K562 (cell line): ENCODE measurements at regions not wholly inside any gene's neighbourhood (a gene's known extent, or its start where the extent isn't known, plus 50 kb on each side); places are given as distances from the start of the nearest gene placed in this dataset.

Source experiments
- ATAC-seq: fragments of 200-7000 bp; cut with Tn5 transposase; 3 replicates; pipeline ENCODE4 v1.9.1; 2020; ENCODE audit warnings: moderate library complexity
- BruUV-seq: library from RNA; stranded (reverse); fragments of 400-500 nt; replicated peaks from 2 replicates; lab custom pipeline; 2021; lab: Mats Ljungman, UMichigan
- CTCF ChIA-PET: fragments of 300-600 bp; formaldehyde crosslinking; extraction: SDS; loops from one replicate; lab custom pipeline; 2021; ENCODE audit warnings: low intra/inter-chr PET ratio; lab: Yijun Ruan, JAX
- POLR2A ChIA-PET: fragments of 300-600, 350-650 bp; sonication (Branson Sonifier 250); formaldehyde crosslinking; extraction: SDS; loops from one replicate; lab custom pipeline; 2021; ENCODE audit warnings: antibody characterized with exemption, inconsistent platforms; lab: Yijun Ruan, JAX
- DNase-seq, 4 experiments: peaks; one replicate each; pipeline versions ENCODE4 v3.0.0 to v3.0.0-alpha.2; 2011 to 2018; ENCODE audit warnings: low spot score in 3 of 4, mixed read lengths in 3 of 4; ENCODE audit errors: extremely low read depth in 1 of 4
- FAIRE-seq: peaks from 2 replicates; lab custom pipeline; 2011; peaks lifted over from hg19 to GRCh38; lab: Jason Lieb, UNC
- H2AFZ ChIP-seq: 2 replicates; pipeline ENCODE4 v1.6.0; 2011; ENCODE audit warnings: low read depth, low read length, control low read depth, inconsistent platforms
- H3K27ac ChIP-seq: fragments of 200-600 bp; 3 replicates; pipeline ENCODE4 v1.8.0; 2011; ENCODE audit warnings: low read depth, mild to moderate bottlenecking, control low read depth, inconsistent platforms, low read length, moderate library complexity, mixed read lengths; ENCODE audit errors: extremely low read depth
- H3K27me3 ChIP-seq, 2 experiments: fragments of 300-600 bp in 1 of 2; 2 replicates in 1 of 2; 3 replicates in 1 of 2; pipeline versions ENCODE4 v1.6.0 to v1.8.0; 2011; ENCODE audit warnings: inconsistent platforms in 2 of 2, low read length in 2 of 2, mild to moderate bottlenecking in 1 of 2, mixed read lengths in 1 of 2, moderate library complexity in 1 of 2; ENCODE audit not compliant: control insufficient read depth in 2 of 2, insufficient read depth in 2 of 2
- H3K36me3 ChIP-seq: fragments of 300-600 bp; 3 replicates; pipeline ENCODE4 v1.8.0; 2011; ENCODE audit warnings: mild to moderate bottlenecking, low read length, inconsistent platforms; ENCODE audit not compliant: control insufficient read depth, insufficient read depth
- H3K4me1 ChIP-seq, 2 experiments: fragments of 200-600 bp in 1 of 2; replicated peaks in 1 of 2; 2 replicates in 1 of 2; 3 replicates in 1 of 2; pipeline versions ENCODE4 v1.5.1 to v1.8.0; 2011; ENCODE audit warnings: inconsistent platforms in 2 of 2, low read length in 2 of 2, mild to moderate bottlenecking in 1 of 2, mixed read lengths in 1 of 2, moderate library complexity in 1 of 2; ENCODE audit not compliant: control insufficient read depth in 2 of 2, insufficient read depth in 2 of 2
- H3K4me2 ChIP-seq: 2 replicates; pipeline ENCODE4 v1.6.1; 2011; ENCODE audit warnings: low read length, control low read depth, inconsistent platforms, mixed read lengths; ENCODE audit not compliant: insufficient read depth
- H3K4me3 ChIP-seq: fragments of 200-600 bp; sonication (generic), shearing (Covaris generic); 2 replicates; pipeline ENCODE4 v1.5.1; 2016; ENCODE audit warnings: control low read depth, inconsistent platforms
- H3K79me2 ChIP-seq: fragments of 200-600 bp; 3 replicates; pipeline ENCODE4 v1.8.0; 2011; ENCODE audit warnings: low read length, inconsistent platforms; ENCODE audit not compliant: control insufficient read depth, insufficient read depth
- H3K9ac ChIP-seq, 2 experiments: 2 replicates each; pipeline versions ENCODE4 v1.6.0 to v1.6.1; 2011; ENCODE audit warnings: low read depth in 2 of 2, low read length in 2 of 2, control low read depth in 1 of 2, inconsistent platforms in 1 of 2, mild to moderate bottlenecking in 1 of 2, mixed read lengths in 1 of 2; ENCODE audit not compliant: insufficient read depth in 1 of 2
- H3K9me1 ChIP-seq: one replicate; pipeline ENCODE4 v1.6.0; 2011; ENCODE audit warnings: inconsistent platforms, mild to moderate bottlenecking, low read length, moderate library complexity; ENCODE audit not compliant: control insufficient read depth, insufficient read depth
- H3K9me3 ChIP-seq: replicated peaks from 2 replicates; pipeline ENCODE4 v1.5.1; 2011; ENCODE audit warnings: low read depth, low read length, inconsistent platforms; ENCODE audit not compliant: control insufficient read depth, insufficient read depth
- H4K20me1 ChIP-seq: replicated peaks from 2 replicates; pipeline ENCODE4 v1.6.1; 2011; ENCODE audit warnings: low read length, inconsistent platforms, mixed read lengths; ENCODE audit not compliant: control insufficient read depth, insufficient read depth
- CBX2 ChIP-seq: fragments of 200-600 bp; sonication (generic); IDR thresholded peaks from one replicate; pipeline ENCODE4 v1.6.1; 2012; ENCODE audit warnings: mild to moderate bottlenecking, low read length, inconsistent platforms; ENCODE audit not compliant: insufficient read depth, poor library complexity, severe bottlenecking
- CEBPZ ChIP-seq: fragments of 150-350 bp; IDR thresholded peaks from 2 replicates; pipeline ENCODE4 v1.6.1; 2014; ENCODE audit warnings: low read depth, mild to moderate bottlenecking, low read length, borderline replicate concordance
- CREB5 ChIP-seq: fragments of 250-450 bp; sonication (Bioruptor Pico); IDR thresholded peaks from 2 replicates; pipeline ENCODE4 v1.5.0; 2020; ENCODE audit warnings: mild to moderate bottlenecking
- DMBX1 ChIP-seq: fragments of 250-450 bp; sonication (Bioruptor Pico); IDR thresholded peaks from 2 replicates; pipeline ENCODE4 v1.8.0; 2022; ENCODE audit warnings: inconsistent platforms, mild to moderate bottlenecking, moderate library complexity, borderline replicate concordance
- E2F4 ChIP-seq: sonication (generic); formaldehyde crosslinking; IDR thresholded peaks from 2 replicates; pipeline ENCODE4 v1.8.0; 2022; ENCODE audit warnings: mild to moderate bottlenecking, low read depth, missing genetic modification reagents
- MLX ChIP-seq, 2 experiments: fragments of 450-650 bp in 1 of 2; sonication (generic) in 1 of 2; formaldehyde crosslinking; conservative IDR thresholded peaks; 2 replicates each; pipeline versions ENCODE4 v1.4.0 to v1.8.1; 2020 to 2022; ENCODE audit warnings: mild to moderate bottlenecking in 1 of 2, missing genetic modification reagents in 1 of 2
- MTA2 ChIP-seq: fragments of 450-650 bp; IDR thresholded peaks from 2 replicates; pipeline ENCODE4 v1.6.1; 2016; ENCODE audit warnings: low read depth
- WHSC1 ChIP-seq: IDR thresholded peaks from one replicate; pipeline ENCODE4 v1.6.1; 2012; ENCODE audit warnings: low read length, control low read depth, inconsistent platforms
- ZBTB33 ChIP-seq: sonication (generic); formaldehyde crosslinking; IDR thresholded peaks from 2 replicates; pipeline ENCODE4 v1.8.1; 2023; ENCODE audit warnings: mild to moderate bottlenecking, missing genetic modification reagents
- ZNF584 ChIP-seq: fragments of 200-800 bp; sonication (Bioruptor generic); IDR thresholded peaks from 2 replicates; pipeline ENCODE4 v1.6.1; 2016; ENCODE audit warnings: low read depth, mild to moderate bottlenecking, missing genetic modification characterization, missing compliant biosample characterization
- ZNF695 ChIP-seq: fragments of 450-650 bp; formaldehyde crosslinking; IDR thresholded peaks from 2 replicates; pipeline ENCODE4 v1.4.0; 2020; ENCODE audit warnings: mild to moderate bottlenecking, moderate library complexity
- ZNF696 ChIP-seq: fragments of 250-450 bp; sonication (Bioruptor Pico); conservative IDR thresholded peaks from 2 replicates; pipeline ENCODE4 v1.4.0; 2020; ENCODE audit warnings: mild to moderate bottlenecking, moderate library complexity
- ZNF707 ChIP-seq: fragments of 250-450 bp; sonication (Bioruptor Pico); conservative IDR thresholded peaks from 2 replicates; pipeline ENCODE4 v1.8.0; 2022; ENCODE audit warnings: inconsistent platforms, mild to moderate bottlenecking, moderate library complexity
- WGBS: fragments of 100-300 bp; shearing (Covaris generic); methylation state at CpG from one replicate; pipeline ENCODE4 v1.1.6; 2016; ENCODE audit warnings: low coverage, mixed read lengths; ENCODE audit not compliant: insufficient coverage; ENCODE audit errors: missing lambda C conversion rate; 5-methylcytosine and 5-hydroxymethylcytosine counted together
- in situ Hi-C: fragments of 300-500 bp; cut with MboI; formaldehyde crosslinking; loops from 4 replicates; pipeline ENCODE4 v1.15.0; 2018; ENCODE audit warnings: inconsistent platforms, mixed read lengths
- intact Hi-C: fragments of 100-400 bp; cut with micrococcal nuclease; formaldehyde crosslinking; loops from 2 replicates; pipeline ENCODE4 v1.14.2; 2022

- H3K4me2 ChIP-seq = no peak overlapping the region
- no peaks in the 10 kb centered on the region for H3K9me1 ChIP-seq
- no peak for ATAC-seq
- FAIRE-seq = no peak
- H3K27ac ChIP-seq = no peak overlapping the region
- no peak for DNase-seq
- ChIA-PET POLR2A (no interaction called here), CTCF (no interaction called here)
- H3K36me3 ChIP-seq = no peaks in the 10 kb centered on the region
- H3K9ac ChIP-seq = no peak overlapping the region
- no peaks in the 10 kb centered on the region for H4K20me1 ChIP-seq
- WGBS = 1% methylated on average over 3 of the region's 3 CpGs
- BruUV-seq = no TSS peak
- in situ Hi-C loops (no loop called here), intact Hi-C loops (no loop called here)
- no peaks in the 10 kb centered on the region for H3K9me3 ChIP-seq
- H3K4me1 ChIP-seq = no peaks in the 10 kb centered on the region
- TF ChIP-seq CREB5 (CRISPR knock-in tag) (no peak), WHSC1 (no peak), ZNF584 (CRISPR knock-in tag) (no peak), ZNF696 (CRISPR knock-in tag) (no peak), MTA2 (no peak), CEBPZ (no peak), CBX2 (no peak), MLX (CRISPR knock-in tag; conservative IDR thresholded peaks at IDR 0.05) (no peak), ZNF695 (CRISPR knock-in tag) (no peak), DMBX1 (CRISPR knock-in tag) (no peak), ZNF707 (no peak), E2F4 (CRISPR knock-in tag) (no peak), ZBTB33 (CRISPR knock-in tag) (no peak)
- H2AFZ ChIP-seq = no peak overlapping the region
- no peaks in the 10 kb centered on the region for H3K79me2 ChIP-seq
- H3K27me3 ChIP-seq = no peaks in the 10 kb centered on the region; a peak in 1 of 5 replicates
- H3K4me3 ChIP-seq = no peak overlapping the region
Observed at GRCh38 chr6:21340573-21340972, 253.0 kb upstream of the SOX4 start.
